GM12892 (cell line): ENCODE measurements at regions not wholly inside any gene's neighbourhood (a gene's known extent, or its start where the extent isn't known, plus 50 kb on each side); places are given as distances from the start of the nearest gene placed in this dataset.

Experiments used
- DNase-seq: peaks from one replicate; pipeline ENCODE4 v3.0.0; 2011; ENCODE audit not compliant: insufficient read length
- FAIRE-seq: peaks from 2 replicates; lab custom pipeline; 2011; peaks lifted over from hg19 to GRCh38; lab: Jason Lieb, UNC
- POLR2A ChIP-seq: IDR thresholded peaks from 2 replicates; pipeline ENCODE4 v1.6.1; 2011; ENCODE audit warnings: low read depth, low read length, control low read depth
- POLR2AphosphoS5 ChIP-seq: IDR thresholded peaks from 2 replicates; pipeline ENCODE4 v1.6.1; 2011; ENCODE audit warnings: low read depth, low read length, control low read depth
- TAF1 ChIP-seq: IDR thresholded peaks from 2 replicates; pipeline ENCODE4 v1.6.1; 2011; ENCODE audit warnings: low read depth, mild to moderate bottlenecking, control low read depth, low read length, borderline replicate concordance

DNA sequence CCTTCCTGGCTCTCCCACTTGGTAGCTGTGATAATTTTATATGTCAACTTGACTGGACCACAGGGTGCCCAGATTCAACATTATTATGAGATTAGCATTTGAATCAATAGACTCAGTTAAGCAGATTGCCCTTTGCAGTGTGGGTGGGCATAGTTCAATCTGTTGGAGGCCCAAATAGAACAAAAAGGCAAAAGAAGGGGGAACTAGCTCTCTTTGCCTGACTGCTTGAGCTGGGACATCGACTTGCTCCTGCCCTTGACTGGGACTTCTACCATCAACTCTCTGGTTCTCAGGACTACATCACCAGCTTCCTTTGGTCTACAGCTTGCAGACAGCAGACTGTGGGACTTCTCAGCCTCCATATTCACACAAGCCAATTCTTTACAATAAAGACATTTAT is 1189.2 kb downstream of the BCL11B start:
- no peak for TF ChIP-seq POLR2A
- no peak for DNase-seq
- no peak for FAIRE-seq

DNA sequence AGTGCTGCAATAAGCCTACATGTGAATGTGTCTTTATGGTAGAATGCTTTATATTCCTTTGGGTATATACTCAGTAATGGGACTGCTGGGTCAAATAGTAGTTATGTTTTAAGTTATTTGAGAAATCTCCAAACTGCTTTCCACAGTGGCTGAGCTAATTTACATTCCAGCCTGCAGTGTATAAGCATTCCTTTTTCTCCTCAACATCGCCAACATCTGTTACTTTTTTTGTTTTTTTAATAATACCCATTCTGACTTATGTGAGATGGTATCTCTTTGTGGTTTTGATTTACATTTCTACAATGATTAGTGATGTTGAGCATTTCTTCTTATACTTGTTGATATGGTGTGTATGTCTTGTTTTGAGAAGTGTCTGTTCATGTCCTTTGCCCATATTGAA is 1186.2 kb downstream of the BCL11B start:
- DNase-seq (no peak), FAIRE-seq (no peak)
- no peak for TF ChIP-seq TAF1
- TF ChIP-seq POLR2A, result no peak
- no peak for TF ChIP-seq POLR2AphosphoS5

DNA sequence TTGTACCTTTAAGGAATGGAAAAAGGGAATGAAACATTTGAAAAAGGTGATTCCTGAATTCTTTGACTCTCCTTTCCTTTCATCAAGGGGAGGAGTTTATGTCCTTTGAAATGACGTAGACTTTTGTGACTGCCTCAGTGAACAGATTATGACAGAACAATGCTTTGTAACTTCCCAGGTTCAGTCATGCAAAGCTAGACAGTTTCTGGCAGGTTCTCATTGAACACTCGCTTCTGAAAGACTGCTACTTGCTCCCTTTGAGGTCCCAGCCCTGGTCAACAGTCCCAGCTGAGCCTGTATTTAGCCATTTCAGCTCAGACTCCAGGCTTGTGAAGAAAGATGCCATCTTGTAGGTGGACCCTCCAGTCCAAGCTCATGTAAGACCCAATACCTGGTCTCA is 1178.9 kb downstream of the BCL11B start:
- FAIRE-seq, result no peak
- no peak for DNase-seq
- no peak for TF ChIP-seq TAF1
- no peak for TF ChIP-seq POLR2A
- no peak for TF ChIP-seq POLR2AphosphoS5

DNA sequence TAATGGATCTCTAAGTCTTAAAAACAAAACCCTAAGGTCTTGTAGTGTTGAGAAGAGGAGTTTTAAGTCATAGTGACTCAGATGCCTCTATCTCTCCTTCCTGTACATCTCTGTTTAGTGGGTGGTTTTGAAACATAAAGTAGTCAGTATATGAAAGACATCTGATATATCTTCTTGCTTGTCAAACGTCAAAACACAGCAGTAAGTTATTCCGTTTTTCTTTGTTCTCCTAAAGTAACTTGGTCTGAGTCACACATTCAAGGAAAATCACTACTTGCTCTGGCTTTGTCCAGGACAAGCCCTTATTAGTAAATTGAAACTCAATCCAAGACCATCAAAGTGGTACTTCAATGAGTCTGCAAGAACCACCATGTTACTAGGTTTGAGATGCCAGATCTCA is 1172.5 kb downstream of the BCL11B start:
- TF ChIP-seq TAF1 (no peak), POLR2AphosphoS5 (no peak), POLR2A (no peak)
- no peak for FAIRE-seq
- no peak for DNase-seq

DNA sequence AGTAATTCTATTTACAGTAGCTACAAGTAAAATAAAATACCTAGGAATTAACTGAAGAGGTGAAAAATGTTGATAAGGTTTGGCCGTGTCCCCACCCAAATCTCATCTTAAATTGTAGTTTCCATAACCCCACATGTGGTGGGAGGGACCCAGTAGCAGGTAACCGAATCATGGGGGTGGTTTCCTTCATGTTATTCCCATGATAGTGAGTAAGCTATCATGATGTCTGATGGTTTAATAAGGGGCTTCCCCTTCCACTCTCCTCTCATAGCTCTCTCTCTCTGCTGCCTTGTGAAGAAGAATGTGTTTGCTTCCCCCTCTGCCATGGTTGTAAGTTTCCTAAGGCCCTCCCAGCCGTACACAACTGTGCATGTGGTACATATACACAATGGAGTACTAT is 1170.7 kb downstream of the BCL11B start:
- FAIRE-seq (no peak), DNase-seq (no peak)
- no peak for TF ChIP-seq POLR2AphosphoS5
- TF ChIP-seq POLR2A, result no peak
- no peak for TF ChIP-seq TAF1

DNA sequence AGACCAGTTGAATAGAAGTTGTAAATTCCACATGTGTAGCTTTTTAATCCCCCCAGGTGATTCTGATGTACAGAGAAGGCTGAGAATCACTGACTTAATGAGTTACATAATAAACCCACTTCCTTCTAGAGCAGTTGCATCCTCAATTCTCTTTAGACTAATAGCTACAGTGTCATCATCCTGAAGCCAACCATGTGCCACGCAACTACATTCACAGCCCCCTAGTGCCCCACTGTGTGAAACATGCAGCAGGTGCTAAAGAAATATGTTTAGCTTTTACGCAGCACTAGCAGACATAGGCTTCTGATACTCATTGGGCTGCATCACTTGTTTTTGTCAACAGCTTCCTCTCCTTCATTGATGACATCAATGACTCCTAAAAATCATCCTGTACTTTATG is 1168.3 kb downstream of the BCL11B start:
- FAIRE-seq (no peak), DNase-seq (no peak)
- TF ChIP-seq TAF1, result no peak
- no peak for TF ChIP-seq POLR2AphosphoS5
- TF ChIP-seq POLR2A, result no peak

DNA sequence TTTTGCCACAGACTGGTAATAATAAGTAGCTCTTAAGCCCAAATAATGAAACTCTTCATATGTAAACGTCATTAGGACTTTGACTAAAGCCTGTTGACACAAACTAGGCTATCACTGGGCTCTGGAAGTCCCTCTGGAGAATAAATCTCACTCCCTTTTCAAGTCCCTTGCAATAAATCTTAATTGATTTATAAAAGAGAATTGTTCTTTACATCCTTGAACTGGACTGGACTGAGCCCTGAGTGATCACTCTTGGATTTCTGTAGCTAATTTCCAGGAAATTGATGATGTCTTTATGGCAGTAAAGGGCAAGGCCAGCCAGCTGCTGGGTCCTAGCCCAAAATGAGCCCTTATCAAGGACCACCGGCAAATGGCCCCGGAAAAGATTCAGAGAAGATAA is 1162.7 kb downstream of the BCL11B start:
- DNase-seq (no peak), FAIRE-seq (no peak)
- TF ChIP-seq TAF1 (no peak), POLR2A (no peak), POLR2AphosphoS5 (no peak)

DNA sequence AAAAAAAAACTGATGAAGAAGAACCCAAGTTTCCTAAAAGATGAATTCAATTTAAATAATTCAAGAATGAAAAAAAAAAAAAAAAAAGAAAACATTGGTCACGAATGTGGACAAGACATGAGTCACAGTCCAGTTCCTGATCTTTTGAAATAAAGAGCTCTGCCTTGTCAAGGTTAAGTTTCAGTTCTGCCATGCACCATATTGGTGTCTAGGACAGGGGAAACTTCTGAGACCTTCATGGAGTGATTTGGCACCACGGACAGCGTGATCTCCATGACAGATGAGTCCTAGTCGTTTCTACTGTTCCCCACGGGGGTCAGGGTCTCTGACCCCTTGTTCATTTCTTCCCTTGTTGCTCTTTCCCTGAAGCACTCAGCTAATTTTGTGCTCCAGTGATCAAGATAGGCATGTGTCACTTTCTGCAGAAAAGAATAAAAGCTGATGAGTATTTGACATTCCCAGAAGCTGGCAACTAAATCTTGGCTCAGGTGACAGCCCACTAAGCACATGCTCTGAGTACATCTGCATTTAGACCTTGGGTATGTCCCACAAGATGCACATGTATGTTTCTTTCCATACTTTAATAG is 1159.7 kb downstream of the BCL11B start:
- DNase-seq (no peak), FAIRE-seq (no peak)
- TF ChIP-seq POLR2A (no peak), TAF1 (no peak), POLR2AphosphoS5 (no peak)

DNA sequence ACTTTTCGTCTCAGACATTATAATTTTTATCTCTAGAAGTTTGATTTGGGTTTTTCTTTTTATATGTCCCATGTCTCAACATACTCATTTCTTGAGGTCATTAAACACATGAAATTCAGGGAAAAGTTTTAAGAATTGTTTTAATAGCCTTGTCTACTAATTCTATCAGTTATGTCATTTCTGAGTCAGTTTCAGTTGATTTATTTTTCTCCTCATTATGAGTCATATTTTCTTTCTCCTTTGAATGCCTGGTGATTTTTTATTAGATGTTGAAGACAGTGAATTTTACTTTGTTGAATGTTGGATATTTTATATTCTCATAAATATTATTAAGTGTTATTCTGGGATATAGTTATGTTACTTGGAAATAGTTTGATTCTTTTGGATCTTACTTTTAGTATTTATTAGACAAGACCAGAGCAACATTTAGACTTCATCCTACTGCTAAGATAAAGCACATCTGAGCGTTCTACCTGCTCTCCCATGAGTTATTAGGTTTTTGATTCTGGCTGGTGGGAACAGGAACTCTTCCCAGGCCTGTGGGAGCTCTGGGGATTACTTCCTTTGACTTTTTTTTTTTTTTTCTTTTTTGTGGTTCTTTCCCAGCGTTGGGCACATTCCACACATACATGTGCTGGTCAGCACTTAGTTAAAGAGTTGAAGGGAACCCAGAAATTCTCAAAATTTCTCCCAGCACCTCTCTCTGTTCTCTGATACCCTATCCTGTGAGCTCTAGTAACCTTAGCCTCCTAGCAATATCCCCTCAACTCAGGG is 1157.7 kb downstream of the BCL11B start:
- no peak for DNase-seq
- no peak for FAIRE-seq

DNA sequence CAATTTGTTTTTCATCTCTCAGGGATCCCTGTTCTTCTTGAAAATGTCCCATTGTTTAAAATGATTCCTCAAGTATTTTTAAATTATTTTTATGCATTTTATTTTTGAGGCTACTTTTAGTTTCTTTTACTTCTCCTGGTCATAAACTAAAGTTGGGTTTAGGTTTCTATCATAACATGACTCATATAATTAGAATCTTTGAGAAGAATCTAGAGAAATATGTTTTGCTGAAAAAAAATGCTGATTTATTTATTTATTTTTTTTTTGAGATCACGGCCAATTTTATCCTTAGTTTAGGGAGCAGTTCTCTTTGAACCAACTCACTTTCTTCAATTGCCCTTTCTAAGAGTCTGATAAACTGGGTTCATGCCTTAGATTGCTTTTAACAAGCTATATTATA is 1157.1 kb downstream of the BCL11B start:
- DNase-seq, result no peak
- no peak for FAIRE-seq
- no peak for TF ChIP-seq POLR2AphosphoS5
- no peak for TF ChIP-seq TAF1
- TF ChIP-seq POLR2A, result no peak

More for the DNA sequence above, 1157.7 kb downstream of the BCL11B start:
- no peak for TF ChIP-seq POLR2AphosphoS5
- no peak for TF ChIP-seq POLR2A
- TF ChIP-seq TAF1, result no peak

DNA sequence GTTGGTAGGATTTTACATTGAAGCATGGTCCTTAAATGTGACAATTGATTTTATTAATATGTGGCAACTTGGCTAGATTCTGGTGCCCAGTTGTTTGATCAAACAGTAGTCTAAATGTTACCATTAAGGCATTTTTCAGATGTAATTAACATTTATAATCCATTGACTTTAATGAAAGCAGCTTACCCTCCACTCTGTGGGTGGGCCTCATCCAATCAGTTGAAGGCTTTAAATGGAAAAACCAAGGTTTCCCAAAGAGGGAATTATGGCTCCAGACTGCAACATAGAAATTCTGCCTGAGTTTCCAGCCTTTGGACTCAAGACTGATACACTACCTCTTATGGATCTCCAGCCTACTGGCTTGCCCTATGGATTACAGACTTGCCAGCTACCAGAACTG is 1153.2 kb downstream of the BCL11B start:
- TF ChIP-seq POLR2A (no peak), TAF1 (no peak), POLR2AphosphoS5 (no peak)
- no peak for FAIRE-seq
- DNase-seq, result no peak

DNA sequence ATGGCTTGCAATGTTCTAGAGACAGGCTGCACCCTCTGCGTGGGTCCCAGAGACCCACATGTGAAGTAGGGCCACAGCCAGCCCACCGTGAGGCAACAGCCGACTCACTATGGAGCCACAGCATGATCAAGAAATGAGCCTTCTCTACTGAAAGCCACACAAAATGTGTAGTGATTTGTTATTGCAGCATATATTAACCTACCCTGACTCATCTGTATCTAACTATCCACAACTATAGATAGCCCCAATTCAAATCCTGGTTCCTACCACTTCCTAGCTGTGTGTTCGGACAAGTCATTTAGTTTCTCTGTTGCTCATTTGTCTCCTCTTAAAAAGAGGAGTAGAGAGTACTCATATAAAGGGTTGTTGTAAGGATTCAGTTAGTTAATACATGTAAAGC is 1152.3 kb downstream of the BCL11B start:
- no peak for FAIRE-seq
- TF ChIP-seq POLR2AphosphoS5 (no peak), POLR2A (no peak), TAF1 (no peak)
- DNase-seq, result no peak

DNA sequence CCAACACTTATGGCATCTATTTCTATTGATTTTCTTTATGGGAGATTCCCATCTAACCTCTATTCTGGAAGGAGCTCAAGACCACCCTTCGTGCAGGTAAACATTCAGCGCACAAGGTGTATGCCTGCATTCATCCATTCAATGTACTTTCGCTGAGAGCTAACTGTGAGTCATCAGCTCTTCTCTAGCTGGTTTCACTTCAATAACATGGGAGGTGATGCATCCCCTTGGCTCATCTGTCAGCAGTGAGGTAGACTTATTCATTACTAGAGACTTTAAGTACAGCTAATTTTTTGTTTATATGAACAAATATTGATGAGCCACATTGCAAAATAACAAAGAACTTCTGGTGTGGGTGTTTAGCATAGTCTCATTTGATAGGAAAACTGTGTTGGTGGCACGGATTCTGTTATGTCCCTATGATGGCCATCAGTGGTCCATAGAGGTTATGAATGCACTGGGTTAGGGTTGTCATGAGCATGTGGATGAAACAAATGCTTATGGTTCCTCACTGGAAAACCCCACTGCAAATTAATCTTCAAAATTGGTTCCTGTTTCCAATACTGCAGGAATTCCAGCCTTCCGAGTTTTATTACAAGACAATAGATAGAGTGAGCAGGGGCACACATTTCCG is 1151.0 kb downstream of the BCL11B start:
- no peak for TF ChIP-seq TAF1
- no peak for TF ChIP-seq POLR2AphosphoS5
- no peak for TF ChIP-seq POLR2A
- DNase-seq (no peak), FAIRE-seq (no peak)
